ENCODE measurements at regions not wholly inside any gene's neighbourhood (a gene's known extent, or its start where the extent isn't known, plus 50 kb on each side); places are given as distances from the start of the nearest gene placed in this dataset.

- H3K4me2 ChIP-seq (ENCODE audit: insufficient read depth, insufficient read length, low read length): no peak overlapping the region
- no peak overlapping the region for H3K14ac ChIP-seq (ENCODE audit: insufficient read depth, low read length)
- Mint-ChIP-seq H3K4me3 (no peak overlapping the region), H3K9me3 (peaks cover 3 to 14% of the 10 kb centered on the region in 2 experiments; a peak in 4 of 5 replicates), H3K27ac (no peak overlapping the region), H3K4me1 (peaks cover 11 to 13% of the 10 kb centered on the region in 2 experiments), H3K27me3 (ENCODE audit: low read depth) (no peaks in the 10 kb centered on the region), H3K36me3 (ENCODE audit: insufficient read depth in 1 of 3, low read depth in 3 of 3) (peaks cover 4 to 10% (median 4%) of the 10 kb centered on the region in 3 experiments; a peak in 3 of 7 replicates)
- no peak overlapping the region for H2BK5ac ChIP-seq (ENCODE audit: insufficient read length, low read length)
- no peak overlapping the region for H3K27ac ChIP-seq (ENCODE audit: insufficient read length, low read depth, low read length)
- no peak overlapping the region for H4K5ac ChIP-seq (ENCODE audit: insufficient read length, low read depth, low read length)
- no peak overlapping the region for H3K18ac ChIP-seq (ENCODE audit: insufficient read length, low read depth, low read length)
- no peaks in the 10 kb centered on the region for H3K27me3 ChIP-seq (ENCODE audit: insufficient read depth, low read length)
- no peak overlapping the region for H3K9ac ChIP-seq (ENCODE audit: extremely low read depth, insufficient read length, low read length)
- no peaks in the 10 kb centered on the region for H3K23me2 ChIP-seq (ENCODE audit: insufficient read length, low read depth, low read length, poor library complexity, severe bottlenecking)
- H3T11ph ChIP-seq (ENCODE audit: low read length): no peak overlapping the region
- no peak overlapping the region for H2BK15ac ChIP-seq (ENCODE audit: low read depth, low read length)
- no peaks in the 10 kb centered on the region for H3K9me3 ChIP-seq (ENCODE audit: control insufficient read depth, low read depth, low read length)
- WGBS (ENCODE audit: extremely low coverage, insufficient read length, low lambda C conversion rate): no CpG with 5 or more reads among the region's 3 CpGs
- no peaks in the 10 kb centered on the region for H4K20me1 ChIP-seq (ENCODE audit: control insufficient read depth, insufficient read depth, insufficient read length)
- no peak overlapping the region for H2AFZ ChIP-seq (ENCODE audit: low read length)
- H2AK5ac ChIP-seq (ENCODE audit: insufficient read length, low read length): no peak overlapping the region
- no peak for TF ChIP-seq CTCF (conservative IDR thresholded peaks at IDR 0.05)
- no peaks in the 10 kb centered on the region for H3K79me1 ChIP-seq (ENCODE audit: insufficient read depth, low read depth, low read length, poor library complexity, severe bottlenecking)
- no peak overlapping the region for H4K8ac ChIP-seq (replicated peaks; ENCODE audit: insufficient read length, low read depth, low read length)
- no peaks in the 10 kb centered on the region; the same call in 1 of the 2 replicates for H3K79me2 ChIP-seq (ENCODE audit: insufficient read depth, low read length)
- H3K4me1 ChIP-seq (ENCODE audit: insufficient read depth, low read length): no peaks in the 10 kb centered on the region
- no peak for DNase-seq
- H3K23ac ChIP-seq (ENCODE audit: insufficient read length, low read depth, low read length): no peak overlapping the region
- H2BK12ac ChIP-seq (ENCODE audit: insufficient read length, low read depth, low read length): no peak overlapping the region
- no peak overlapping the region for H3K56ac ChIP-seq (ENCODE audit: insufficient read length, low read depth, low read length)
- no peak overlapping the region for H2BK20ac ChIP-seq (ENCODE audit: low read depth, low read length, poor library complexity, severe bottlenecking)
- no peak overlapping the region for H4K91ac ChIP-seq (ENCODE audit: insufficient read length, low read depth, low read length)
- no peak overlapping the region for H3K4ac ChIP-seq (ENCODE audit: low read depth, low read length)
- no peak overlapping the region for H2BK120ac ChIP-seq (ENCODE audit: low read depth, low read length, poor library complexity, severe bottlenecking)
Measured at GRCh38 chr3:144586382-144586781, 614.8 kb downstream of the DIPK2A start.

Measured in H9 (cell line).